GM12878 (cell line): ENCODE measurements at regions not wholly inside any gene's neighbourhood (a gene's known extent, or its start where the extent isn't known, plus 50 kb on each side); places are given as distances from the start of the nearest gene placed in this dataset.

Source experiments
- ATAC-seq: fragments of 200-7000 bp; cut with Tn5 transposase; 3 replicates; pipeline ENCODE4 v1.9.1; 2020; ENCODE audit warnings: mild to moderate bottlenecking, moderate library complexity
- BruUV-seq: library from RNA; stranded (reverse); fragments of 400-500 nt; replicated peaks from 2 replicates; lab custom pipeline; 2021; lab: Mats Ljungman, UMichigan
- CTCF ChIA-PET: fragments of 300-600 bp; sonication (Branson Sonifier 250); formaldehyde crosslinking; extraction: SDS; loops from one replicate; lab custom pipeline; 2021; ENCODE audit warnings: inconsistent platforms; lab: Yijun Ruan, JAX
- POLR2A ChIA-PET: fragments of 350-600 bp; formaldehyde crosslinking; extraction: SDS; loops from one replicate; lab custom pipeline; 2021; ENCODE audit warnings: inconsistent platforms; lab: Charles Lee
- RAD21 ChIA-PET: fragments of 300-600 bp; sonication (Branson Sonifier 250); formaldehyde crosslinking; loops from one replicate; lab custom pipeline; 2023; ENCODE audit warnings: antibody characterized with exemption; ENCODE audit not compliant: unreplicated experiment; lab: Charles Lee
- SMC1A ChIA-PET: fragments of 300-600 bp; sonication (Branson Sonifier 250); formaldehyde crosslinking; loops from one replicate; lab custom pipeline; 2023; ENCODE audit not compliant: unreplicated experiment, uncharacterized antibody; lab: Charles Lee
- DNase-seq: peaks from one replicate; pipeline ENCODE4 v3.0.0-alpha.2; 2011; ENCODE audit warnings: low read depth, low spot score
- FAIRE-seq: peaks from 3 replicates; lab custom pipeline; 2011; peaks lifted over from hg19 to GRCh38; lab: Jason Lieb, UNC
- H2AFZ ChIP-seq: 2 replicates; pipeline ENCODE4 v1.6.0; 2011; ENCODE audit warnings: low read depth, low read length, control low read depth; ENCODE audit not compliant: control insufficient read depth
- H3K27ac ChIP-seq: 2 replicates; pipeline ENCODE4 v1.5.1; 2011; ENCODE audit warnings: control low read depth; ENCODE audit not compliant: control insufficient read depth, insufficient read depth
- H3K27me3 ChIP-seq, 2 experiments: replicated peaks in 1 of 2; 2 replicates each; pipeline versions ENCODE4 v1.6.0 to v1.6.1; 2011; ENCODE audit warnings: low read length in 1 of 2; ENCODE audit not compliant: control insufficient read depth in 2 of 2, insufficient read depth in 2 of 2
- H3K36me3 ChIP-seq, 2 experiments: 2 replicates each; pipeline ENCODE4 v1.5.1; 2011; ENCODE audit warnings: low read length in 1 of 2; ENCODE audit not compliant: control insufficient read depth in 2 of 2, insufficient read depth in 2 of 2
- H3K4me1 ChIP-seq: 2 replicates; pipeline ENCODE4 v1.6.1; 2011; ENCODE audit warnings: mild to moderate bottlenecking, low read length, moderate library complexity, mixed read lengths; ENCODE audit not compliant: control insufficient read depth, insufficient read depth
- H3K4me2 ChIP-seq: 2 replicates; pipeline ENCODE4 v1.6.0; 2011; ENCODE audit warnings: control low read depth; ENCODE audit not compliant: control insufficient read depth, insufficient read depth
- H3K4me3 ChIP-seq: fragments of 200-600 bp; sonication (generic); 2 replicates; pipeline ENCODE4 v1.5.1; 2016
- H3K79me2 ChIP-seq: 2 replicates; pipeline ENCODE4 v1.6.0; 2011; ENCODE audit warnings: low read length; ENCODE audit not compliant: control insufficient read depth, insufficient read depth
- H3K9ac ChIP-seq: 2 replicates; pipeline ENCODE4 v1.8.0; 2011; ENCODE audit warnings: low read length, control low read depth, mixed read lengths; ENCODE audit not compliant: control insufficient read depth, insufficient read depth
- H3K9me3 ChIP-seq: replicated peaks from 3 replicates; pipeline ENCODE4 v1.5.1; 2011; ENCODE audit warnings: mild to moderate bottlenecking, low read length; ENCODE audit not compliant: control insufficient read depth, insufficient read depth
- H4K20me1 ChIP-seq: 2 replicates; pipeline ENCODE4 v1.6.0; 2011; ENCODE audit not compliant: control insufficient read depth, insufficient read depth
- BCL3 ChIP-seq: IDR thresholded peaks from 2 replicates; pipeline ENCODE4 v1.6.1; 2011; ENCODE audit warnings: borderline replicate concordance, low read depth, mild to moderate bottlenecking, moderate library complexity, low read length; ENCODE audit not compliant: insufficient read depth, poor library complexity, severe bottlenecking
- CHD1 ChIP-seq: IDR thresholded peaks from 2 replicates; pipeline ENCODE4 v1.6.1; 2012; ENCODE audit warnings: low read depth, low read length, improper control_type of control experiment
- ESRRA ChIP-seq: IDR thresholded peaks from 2 replicates; pipeline ENCODE4 v1.6.1; 2012; ENCODE audit warnings: mild to moderate bottlenecking, low read length, improper control_type of control experiment
- GATAD2B ChIP-seq: fragments of 450-650 bp; conservative IDR thresholded peaks from 2 replicates; pipeline ENCODE4 v1.6.1; 2017; ENCODE audit warnings: low read depth, mild to moderate bottlenecking, moderate library complexity
- JUNB ChIP-seq: IDR thresholded peaks from 2 replicates; pipeline ENCODE4 v1.6.1; 2016; ENCODE audit warnings: antibody characterized with exemption, mild to moderate bottlenecking
- KAT2A ChIP-seq: conservative IDR thresholded peaks from 2 replicates; pipeline ENCODE4 v1.6.1; 2011; ENCODE audit warnings: low read depth, low read length; ENCODE audit not compliant: control insufficient read depth
- NBN ChIP-seq: fragments of 450-650 bp; IDR thresholded peaks from 2 replicates; pipeline ENCODE4 v1.6.1; 2016
- NRF1 ChIP-seq: conservative IDR thresholded peaks from 2 replicates; pipeline ENCODE4 v1.6.1; 2011; ENCODE audit warnings: mild to moderate bottlenecking, low read depth, low read length, improper control_type of control experiment
- PML ChIP-seq: IDR thresholded peaks from 2 replicates; pipeline ENCODE4 v1.6.1; 2012; ENCODE audit warnings: low read length, inconsistent platforms
- POU2F2 ChIP-seq: IDR thresholded peaks from 3 replicates; pipeline ENCODE4 v1.6.1; 2011; ENCODE audit warnings: low read depth, mild to moderate bottlenecking, low read length, borderline replicate concordance
- RAD51 ChIP-seq: fragments of 450-650 bp; IDR thresholded peaks from 2 replicates; pipeline ENCODE4 v1.6.1; 2016; ENCODE audit warnings: moderate library complexity, mild to moderate bottlenecking, inconsistent platforms
- SMAD5 ChIP-seq: IDR thresholded peaks from 2 replicates; pipeline ENCODE4 v1.6.1; 2016; ENCODE audit warnings: antibody characterized with exemption, low read depth
- STAT1 ChIP-seq: fragments of 450-650 bp; conservative IDR thresholded peaks from 2 replicates; pipeline ENCODE4 v1.6.1; 2014; ENCODE audit warnings: antibody characterized with exemption, mild to moderate bottlenecking
- YY1 ChIP-seq: IDR thresholded peaks from 2 replicates; pipeline ENCODE4 v1.6.1; 2011; ENCODE audit warnings: low read depth, mild to moderate bottlenecking, low read length
- ZBTB33 ChIP-seq: fragments of 450-650 bp; IDR thresholded peaks from 2 replicates; pipeline ENCODE4 v1.6.1; 2017; ENCODE audit warnings: mild to moderate bottlenecking
- WGBS: methylation state at CpG from one replicate; pipeline ENCODE4 v1.1.6; 2016; ENCODE audit warnings: low lambda C conversion rate; ENCODE audit not compliant: insufficient replicate concordance, insufficient coverage; ENCODE audit errors: missing lambda C conversion rate; 5-methylcytosine and 5-hydroxymethylcytosine counted together
- in situ Hi-C: fragments of 300-500 bp; cut with MboI; formaldehyde crosslinking; loops from 9 replicates; pipeline ENCODE4 v1.14.3; 2018; ENCODE audit warnings: mixed read lengths
- intact Hi-C: fragments of 100-400 bp; cut with micrococcal nuclease; formaldehyde crosslinking; loops from one replicate; pipeline ENCODE4 v1.14.2; 2022; ENCODE audit not compliant: unreplicated experiment

- TF ChIP-seq BCL3 = no peak
- TF ChIP-seq, all 136 proteins: peak for 0
These were observed 83.6 kb downstream of the PFDN4 start (continued) for GRCh38 chr20:54291339-54292010.

GRCh38 chr20:54292185-54292584, 84.3 kb downstream of the PFDN4 start:
- no peak overlapping the region for H3K9ac ChIP-seq
- RAD21 ChIA-PET = no interaction called here
- no peak overlapping the region for H3K4me3 ChIP-seq
- CTCF ChIA-PET = no interaction called here
- no peaks in the 10 kb centered on the region for H3K4me1 ChIP-seq
- ATAC-seq (no peak), DNase-seq (no peak), FAIRE-seq (no peak)
- H3K9me3 ChIP-seq = no peaks in the 10 kb centered on the region
- in situ Hi-C loops = no loop called here
- no peak overlapping the region for H2AFZ ChIP-seq
- no peaks in the 10 kb centered on the region for H3K36me3 ChIP-seq
- no peaks in the 10 kb centered on the region for H3K27me3 ChIP-seq
- H4K20me1 ChIP-seq = no peaks in the 10 kb centered on the region
- no peak overlapping the region for H3K27ac ChIP-seq
- no TSS peak for BruUV-seq
- SMC1A ChIA-PET = no interaction called here
- POLR2A ChIA-PET = no interaction called here
- intact Hi-C loops = no loop called here
- H3K79me2 ChIP-seq = no peaks in the 10 kb centered on the region
- TF ChIP-seq YY1 (no peak), SMAD5 (no peak), JUNB (no peak), PML (no peak), STAT1 (no peak), POU2F2 (no peak), GATAD2B (no peak), RAD51 (no peak), NRF1 (no peak), CHD1 (no peak), ESRRA (no peak), ZBTB33 (no peak), NBN (no peak), KAT2A (no peak)
- 16% methylated on average over 3 of the region's 3 CpGs for WGBS
- no peak overlapping the region for H3K4me2 ChIP-seq
